ENCODE measurements at regions not wholly inside any gene's neighbourhood (a gene's known extent, or its start where the extent isn't known, plus 50 kb on each side); places are given as distances from the start of the nearest gene placed in this dataset.
"Not testable (repeated sequence)": the region's sequence is repeated elsewhere in the genome, so short reads cannot be mapped to it uniquely, and the experiment has no call there.

- TF ChIP-seq, protein P1, sequence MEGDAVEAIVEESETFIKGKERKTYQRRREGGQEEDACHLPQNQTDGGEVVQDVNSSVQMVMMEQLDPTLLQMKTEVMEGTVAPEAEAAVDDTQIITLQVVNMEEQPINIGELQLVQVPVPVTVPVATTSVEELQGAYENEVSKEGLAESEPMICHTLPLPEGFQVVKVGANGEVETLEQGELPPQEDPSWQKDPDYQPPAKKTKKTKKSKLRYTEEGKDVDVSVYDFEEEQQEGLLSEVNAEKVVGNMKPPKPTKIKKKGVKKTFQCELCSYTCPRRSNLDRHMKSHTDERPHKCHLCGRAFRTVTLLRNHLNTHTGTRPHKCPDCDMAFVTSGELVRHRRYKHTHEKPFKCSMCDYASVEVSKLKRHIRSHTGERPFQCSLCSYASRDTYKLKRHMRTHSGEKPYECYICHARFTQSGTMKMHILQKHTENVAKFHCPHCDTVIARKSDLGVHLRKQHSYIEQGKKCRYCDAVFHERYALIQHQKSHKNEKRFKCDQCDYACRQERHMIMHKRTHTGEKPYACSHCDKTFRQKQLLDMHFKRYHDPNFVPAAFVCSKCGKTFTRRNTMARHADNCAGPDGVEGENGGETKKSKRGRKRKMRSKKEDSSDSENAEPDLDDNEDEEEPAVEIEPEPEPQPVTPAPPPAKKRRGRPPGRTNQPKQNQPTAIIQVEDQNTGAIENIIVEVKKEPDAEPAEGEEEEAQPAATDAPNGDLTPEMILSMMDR (IDR thresholded peaks at IDR 0.05; ENCODE audit: poor library complexity, severe bottlenecking) = no peak
- Histone ChIP-seq H3K9me3 (ENCODE audit: severe bottlenecking) (no peaks in the 10 kb centered on the region), H3K4me3 (ENCODE audit: severe bottlenecking) (no peak overlapping the region), H3K36me3 (ENCODE audit: low read depth) (no peaks in the 10 kb centered on the region), H3K27me3 (ENCODE audit: insufficient read depth, poor library complexity, severe bottlenecking) (no peaks in the 10 kb centered on the region), H3K27ac (ENCODE audit: poor library complexity, severe bottlenecking) (no peak overlapping the region), H3K4me1 (ENCODE audit: insufficient read depth, poor library complexity, severe bottlenecking) (no peaks in the 10 kb centered on the region)
- DNase-seq (ENCODE audit: low spot score) (no peak), ATAC-seq (ENCODE audit: low read depth) (no peak)
Observed at GRCh38 chr15:66634540-66634939, 67.5 kb upstream of the SMAD6 start.

- Histone ChIP-seq H3K4me1 (ENCODE audit: insufficient read depth, poor library complexity, severe bottlenecking) (no peaks in the 10 kb centered on the region), H3K4me3 (ENCODE audit: severe bottlenecking) (no peak overlapping the region), H3K36me3 (ENCODE audit: low read depth) (no peaks in the 10 kb centered on the region), H3K27me3 (ENCODE audit: insufficient read depth, poor library complexity, severe bottlenecking) (no peaks in the 10 kb centered on the region), H3K27ac (ENCODE audit: poor library complexity, severe bottlenecking) (no peak overlapping the region), H3K9me3 (ENCODE audit: severe bottlenecking) (no peaks in the 10 kb centered on the region)
- TF ChIP-seq, protein P1 (IDR thresholded peaks at IDR 0.05; ENCODE audit: poor library complexity, severe bottlenecking) = no peak
- ATAC-seq (ENCODE audit: low read depth) (no peak), DNase-seq (ENCODE audit: low spot score) (no peak)
Observed at GRCh38 chr15:66635006-66635405, 67.0 kb upstream of the SMAD6 start.

GRCh38 chr15:66635817-66636216 lies 66.2 kb upstream of the SMAD6 start:
- TF ChIP-seq, protein P1 (IDR thresholded peaks at IDR 0.05; ENCODE audit: poor library complexity, severe bottlenecking) = no peak
- ATAC-seq (ENCODE audit: low read depth) (no peak), DNase-seq (ENCODE audit: low spot score) (no peak)
- H3K9me3 ChIP-seq (ENCODE audit: severe bottlenecking) = no peaks in the 10 kb centered on the region
- no peak overlapping the region for H3K4me3 ChIP-seq (ENCODE audit: severe bottlenecking)
- no peaks in the 10 kb centered on the region for H3K36me3 ChIP-seq (ENCODE audit: low read depth)
- no peaks in the 10 kb centered on the region for H3K4me1 ChIP-seq (ENCODE audit: insufficient read depth, poor library complexity, severe bottlenecking)
- H3K27ac ChIP-seq (ENCODE audit: poor library complexity, severe bottlenecking) = no peak overlapping the region
- H3K27me3 ChIP-seq (ENCODE audit: insufficient read depth, poor library complexity, severe bottlenecking) = no peaks in the 10 kb centered on the region

DNA sequence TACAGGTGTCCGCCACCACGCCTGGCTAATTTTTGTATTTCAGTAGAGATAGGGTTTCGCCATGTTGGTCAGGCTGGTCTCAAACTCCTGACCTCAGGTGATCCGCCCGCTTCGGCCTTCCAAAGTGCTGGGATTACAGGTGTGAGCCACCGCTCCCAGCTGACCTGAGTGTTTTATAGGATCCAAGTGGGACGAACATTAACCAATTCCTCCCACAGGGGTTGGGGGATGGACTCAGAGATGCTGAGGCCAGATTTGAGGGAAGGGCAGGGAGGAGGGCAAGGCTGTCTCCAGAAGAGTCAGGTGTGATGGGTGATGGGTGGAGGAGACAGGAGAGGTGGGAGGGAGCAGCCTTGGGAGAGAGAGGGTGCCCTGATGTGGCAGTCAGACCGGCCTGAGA lies 65.0 kb upstream of the SMAD6 start:
- H3K4me3 ChIP-seq (ENCODE audit: severe bottlenecking); H3K36me3 ChIP-seq (ENCODE audit: low read depth); H3K9me3 ChIP-seq (ENCODE audit: severe bottlenecking); H3K27me3 ChIP-seq (ENCODE audit: insufficient read depth, poor library complexity, severe bottlenecking); H3K27ac ChIP-seq (ENCODE audit: poor library complexity, severe bottlenecking); ATAC-seq (ENCODE audit: low read depth); H3K4me1 ChIP-seq (ENCODE audit: insufficient read depth, poor library complexity, severe bottlenecking); DNase-seq (ENCODE audit: low spot score): not testable (repeated sequence)

DNA sequence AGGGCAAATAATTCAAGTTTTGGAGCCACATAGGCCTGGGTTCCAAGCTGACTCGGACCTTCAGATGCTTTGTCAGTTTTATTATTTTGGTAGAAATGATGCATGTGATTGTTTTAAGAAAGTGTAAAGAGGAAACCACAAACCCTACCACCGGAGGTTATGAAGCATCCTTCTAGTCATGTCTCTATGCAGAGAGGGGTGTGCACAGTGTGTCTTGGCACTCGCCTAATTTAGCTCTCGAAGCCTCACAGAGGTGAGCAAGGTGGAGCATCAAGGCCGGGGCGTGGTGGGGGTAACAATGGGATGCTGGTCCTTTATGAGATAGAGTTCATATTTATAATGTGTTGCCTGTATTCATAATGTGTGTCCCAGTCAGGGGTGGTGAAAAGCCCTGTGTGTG lies 63.7 kb upstream of the SMAD6 start:
- H3K36me3 ChIP-seq (ENCODE audit: low read depth) = no peaks in the 10 kb centered on the region
- no peak for ATAC-seq (ENCODE audit: low read depth)
- no peaks in the 10 kb centered on the region for H3K4me1 ChIP-seq (ENCODE audit: insufficient read depth, poor library complexity, severe bottlenecking)
- H3K9me3 ChIP-seq (ENCODE audit: severe bottlenecking) = no peaks in the 10 kb centered on the region
- TF ChIP-seq, protein P1 (IDR thresholded peaks at IDR 0.05; ENCODE audit: poor library complexity, severe bottlenecking) = no peak
- H3K27ac ChIP-seq (ENCODE audit: poor library complexity, severe bottlenecking) = no peak overlapping the region
- no peak for DNase-seq (ENCODE audit: low spot score)
- no peaks in the 10 kb centered on the region for H3K27me3 ChIP-seq (ENCODE audit: insufficient read depth, poor library complexity, severe bottlenecking)
- no peak overlapping the region for H3K4me3 ChIP-seq (ENCODE audit: severe bottlenecking)

All from RWPE2 (cell line).